ENCODE measurements at regions not wholly inside any gene's neighbourhood (a gene's known extent, or its start where the extent isn't known, plus 50 kb on each side); places are given as distances from the start of the nearest gene placed in this dataset.

- no peak for DNase-seq (ENCODE audit: low read depth)
Measured at GRCh38 chr17:27386206-27387075, 69.8 kb upstream of the KSR1 start.

GRCh38 chr17:27389542-27390140, 66.6 kb upstream of the KSR1 start:
- DNase-seq (ENCODE audit: low read depth) = no peak
- in situ Hi-C loops (cut with HindIII; ENCODE audit: low pct_unique_long_range_greater_than_20kb, low sequenced_read_pairs) = no loop called here

More at GRCh38 chr17:27386206-27387075, 69.8 kb upstream of the KSR1 start:
- in situ Hi-C loops (cut with HindIII; ENCODE audit: low pct_unique_long_range_greater_than_20kb, low sequenced_read_pairs) = no loop called here

GRCh38 chr17:27390540-27390939, 65.7 kb upstream of the KSR1 start:
- in situ Hi-C loops (cut with HindIII; ENCODE audit: low pct_unique_long_range_greater_than_20kb, low sequenced_read_pairs) = no loop called here

GRCh38 chr17:27391427-27391826, 64.8 kb upstream of the KSR1 start:
- in situ Hi-C loops (cut with HindIII; ENCODE audit: low pct_unique_long_range_greater_than_20kb, low sequenced_read_pairs) = no loop called here
- DNase-seq (ENCODE audit: low read depth) = no peak

More at GRCh38 chr17:27390540-27390939, 65.7 kb upstream of the KSR1 start:
- DNase-seq (ENCODE audit: low read depth) = no peak

GRCh38 chr17:27396045-27396444, 60.2 kb upstream of the KSR1 start:
- in situ Hi-C loops (cut with HindIII; ENCODE audit: low pct_unique_long_range_greater_than_20kb, low sequenced_read_pairs) = no loop called here
- no peak for DNase-seq (ENCODE audit: low read depth)

GRCh38 chr17:27396941-27397340, 59.3 kb upstream of the KSR1 start:
- in situ Hi-C loops (cut with HindIII; ENCODE audit: low pct_unique_long_range_greater_than_20kb, low sequenced_read_pairs) = no loop called here
- no peak for DNase-seq (ENCODE audit: low read depth)

GRCh38 chr17:27398691-27399090, 57.6 kb upstream of the KSR1 start:
- in situ Hi-C loops (cut with HindIII; ENCODE audit: low pct_unique_long_range_greater_than_20kb, low sequenced_read_pairs) = no loop called here
- no peak for DNase-seq (ENCODE audit: low read depth)

- DNase-seq (ENCODE audit: low read depth) = no peak
- in situ Hi-C loops (cut with HindIII; ENCODE audit: low pct_unique_long_range_greater_than_20kb, low sequenced_read_pairs) = no loop called here
Measured at GRCh38 chr17:27400991-27401390, 55.3 kb upstream of the KSR1 start.

- in situ Hi-C loops (cut with HindIII; ENCODE audit: low pct_unique_long_range_greater_than_20kb, low sequenced_read_pairs) = no loop called here
- DNase-seq (ENCODE audit: low read depth) = no peak
Measured at GRCh38 chr17:27402943-27403342, 53.3 kb upstream of the KSR1 start.

GRCh38 chr17:27403480-27404005, 52.7 kb upstream of the KSR1 start:
- DNase-seq (ENCODE audit: low read depth) = no peak
- in situ Hi-C loops (cut with HindIII; ENCODE audit: low pct_unique_long_range_greater_than_20kb, low sequenced_read_pairs) = no loop called here

- DNase-seq (ENCODE audit: low read depth) = no peak
- in situ Hi-C loops (cut with HindIII; ENCODE audit: low pct_unique_long_range_greater_than_20kb, low sequenced_read_pairs) = no loop called here
Measured at GRCh38 chr17:27404676-27405075, 51.6 kb upstream of the KSR1 start.

Measured in Caki2 (cell line).